Astrocyte (in vitro differentiated cells and primary cell): ENCODE measurements at regions not wholly inside any gene's neighbourhood (a gene's known extent, or its start where the extent isn't known, plus 50 kb on each side); places are given as distances from the start of the nearest gene placed in this dataset.

Experiments
- EZH2 ChIP-seq: IDR thresholded peaks from 2 replicates; pipeline ENCODE4 v1.6.1; 2012; ENCODE audit warnings: mild to moderate bottlenecking, low read length, inconsistent platforms; ENCODE audit not compliant: insufficient read depth
- TF ChIP-seq, protein P1 (sequence below): IDR thresholded peaks from 2 replicates; pipeline ENCODE4 v1.5.1; 2011; ENCODE audit warnings: low read depth, mild to moderate bottlenecking, inconsistent platforms, low read length, moderate library complexity; ENCODE audit not compliant: insufficient read depth

DNA sequence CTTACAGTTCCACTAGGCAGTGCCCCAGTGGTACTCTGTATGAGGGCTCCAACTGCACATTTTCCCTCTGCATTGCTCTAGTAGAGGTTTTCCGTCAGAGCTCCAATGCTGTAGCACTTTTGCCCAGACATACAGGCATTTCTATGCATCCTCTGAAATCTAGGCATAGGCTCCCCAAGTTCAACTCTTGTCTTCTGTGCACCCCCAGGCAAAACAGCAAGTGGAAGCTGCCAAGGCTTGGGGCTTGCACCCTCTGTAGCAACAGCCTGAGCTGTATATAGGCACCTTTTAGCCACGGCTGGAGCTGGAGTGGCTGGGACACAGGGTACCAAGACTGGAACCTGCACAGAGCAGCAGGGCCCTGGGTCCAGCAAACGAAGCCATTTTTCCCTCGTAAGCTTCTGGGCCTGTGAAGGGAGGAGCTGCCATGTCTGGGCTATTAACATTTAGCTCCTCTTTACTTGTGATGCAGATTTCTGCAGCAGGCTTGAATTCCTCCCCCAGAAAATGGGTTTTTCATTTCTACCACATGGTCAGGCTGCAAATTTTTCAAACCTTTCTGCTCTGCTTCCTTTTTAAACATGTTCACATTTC, 596.2 kb upstream of the ADGRB3 start:
- TF ChIP-seq, protein P1, sequence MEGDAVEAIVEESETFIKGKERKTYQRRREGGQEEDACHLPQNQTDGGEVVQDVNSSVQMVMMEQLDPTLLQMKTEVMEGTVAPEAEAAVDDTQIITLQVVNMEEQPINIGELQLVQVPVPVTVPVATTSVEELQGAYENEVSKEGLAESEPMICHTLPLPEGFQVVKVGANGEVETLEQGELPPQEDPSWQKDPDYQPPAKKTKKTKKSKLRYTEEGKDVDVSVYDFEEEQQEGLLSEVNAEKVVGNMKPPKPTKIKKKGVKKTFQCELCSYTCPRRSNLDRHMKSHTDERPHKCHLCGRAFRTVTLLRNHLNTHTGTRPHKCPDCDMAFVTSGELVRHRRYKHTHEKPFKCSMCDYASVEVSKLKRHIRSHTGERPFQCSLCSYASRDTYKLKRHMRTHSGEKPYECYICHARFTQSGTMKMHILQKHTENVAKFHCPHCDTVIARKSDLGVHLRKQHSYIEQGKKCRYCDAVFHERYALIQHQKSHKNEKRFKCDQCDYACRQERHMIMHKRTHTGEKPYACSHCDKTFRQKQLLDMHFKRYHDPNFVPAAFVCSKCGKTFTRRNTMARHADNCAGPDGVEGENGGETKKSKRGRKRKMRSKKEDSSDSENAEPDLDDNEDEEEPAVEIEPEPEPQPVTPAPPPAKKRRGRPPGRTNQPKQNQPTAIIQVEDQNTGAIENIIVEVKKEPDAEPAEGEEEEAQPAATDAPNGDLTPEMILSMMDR, result no peak
- no peak for TF ChIP-seq EZH2
